ENCODE measurements at regions not wholly inside any gene's neighbourhood (a gene's known extent, or its start where the extent isn't known, plus 50 kb on each side); places are given as distances from the start of the nearest gene placed in this dataset.

GRCh38 chr13:29947839-29948238 is 97.4 kb upstream of the UBL3 start (continued):
- TF ChIP-seq, protein P1, sequence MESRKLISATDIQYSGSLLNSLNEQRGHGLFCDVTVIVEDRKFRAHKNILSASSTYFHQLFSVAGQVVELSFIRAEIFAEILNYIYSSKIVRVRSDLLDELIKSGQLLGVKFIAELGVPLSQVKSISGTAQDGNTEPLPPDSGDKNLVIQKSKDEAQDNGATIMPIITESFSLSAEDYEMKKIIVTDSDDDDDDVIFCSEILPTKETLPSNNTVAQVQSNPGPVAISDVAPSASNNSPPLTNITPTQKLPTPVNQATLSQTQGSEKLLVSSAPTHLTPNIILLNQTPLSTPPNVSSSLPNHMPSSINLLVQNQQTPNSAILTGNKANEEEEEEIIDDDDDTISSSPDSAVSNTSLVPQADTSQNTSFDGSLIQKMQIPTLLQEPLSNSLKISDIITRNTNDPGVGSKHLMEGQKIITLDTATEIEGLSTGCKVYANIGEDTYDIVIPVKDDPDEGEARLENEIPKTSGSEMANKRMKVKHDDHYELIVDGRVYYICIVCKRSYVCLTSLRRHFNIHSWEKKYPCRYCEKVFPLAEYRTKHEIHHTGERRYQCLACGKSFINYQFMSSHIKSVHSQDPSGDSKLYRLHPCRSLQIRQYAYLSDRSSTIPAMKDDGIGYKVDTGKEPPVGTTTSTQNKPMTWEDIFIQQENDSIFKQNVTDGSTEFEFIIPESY (IDR thresholded peaks at IDR 0.05) = no peak
- no peak for TF ChIP-seq NR2F2 (IDR thresholded peaks at IDR 0.05)
- no peak for TF ChIP-seq JUND (IDR thresholded peaks at IDR 0.05)

GRCh38 chr13:29946093-29946492 is 95.7 kb upstream of the UBL3 start:
- WGBS = 78% methylated on average over 6 of the region's 6 CpGs
- H3K9me3 ChIP-seq (ENCODE audit: control insufficient read depth in 4 of 4, low read length in 3 of 4) = no peaks in the 10 kb centered on the region

GRCh38 chr13:29943686-29944085 is 93.3 kb upstream of the UBL3 start:
- no peaks in the 10 kb centered on the region for H3K36me3 ChIP-seq (ENCODE audit: control insufficient read depth in 4 of 4, insufficient read depth in 3 of 4, low read depth in 1 of 4, low read length in 3 of 4)
- no peak overlapping the region for H3K4me3 ChIP-seq (ENCODE audit: low read depth in 1 of 3, low read length in 3 of 3)
- WGBS = 88% methylated on average over 8 of the region's 8 CpGs
- no peak overlapping the region for H3K27ac ChIP-seq (ENCODE audit: low read depth in 1 of 2, low read length in 2 of 2)
- H3K4me1 ChIP-seq (ENCODE audit: control insufficient read depth in 4 of 4, insufficient read depth in 4 of 4, low read length in 3 of 4) = no peaks in the 10 kb centered on the region
- no peak for DNase-seq (ENCODE audit: low spot score)
- no peak overlapping the region for H3K9ac ChIP-seq (ENCODE audit: low read depth in 1 of 2, low read length in 2 of 2)
- no peaks in the 10 kb centered on the region for H3K27me3 ChIP-seq (ENCODE audit: control insufficient read depth in 4 of 4, insufficient read depth in 4 of 4, low read length in 3 of 4)
- TF ChIP-seq FOXA1 (IDR thresholded peaks at IDR 0.05) (no peak), CTCF (IDR thresholded peaks at IDR 0.05; ENCODE audit: low read depth, low read length, missing input control) (no peak), YY1 (IDR thresholded peaks at IDR 0.05) (no peak), SP1 (IDR thresholded peaks at IDR 0.05) (no peak), NR2F2 (IDR thresholded peaks at IDR 0.05) (no peak), RXRA (IDR thresholded peaks at IDR 0.05) (no peak), RAD21 (IDR thresholded peaks at IDR 0.05) (no peak)
- H3K9me3 ChIP-seq (ENCODE audit: control insufficient read depth in 4 of 4, low read length in 3 of 4) = no peaks in the 10 kb centered on the region

More at GRCh38 chr13:29946093-29946492, 95.7 kb upstream of the UBL3 start:
- TF ChIP-seq SP1 (IDR thresholded peaks at IDR 0.05) (no peak), CTCF (IDR thresholded peaks at IDR 0.05; ENCODE audit: low read depth, low read length, missing input control) (no peak), NR2F2 (IDR thresholded peaks at IDR 0.05) (peak; percentile 16), RXRA (IDR thresholded peaks at IDR 0.05) (no peak)
- H3K4me3 ChIP-seq (ENCODE audit: low read depth in 1 of 3, low read length in 3 of 3) = no peak overlapping the region
- H3K27me3 ChIP-seq (ENCODE audit: control insufficient read depth in 4 of 4, insufficient read depth in 4 of 4, low read length in 3 of 4) = no peaks in the 10 kb centered on the region
- H3K27ac ChIP-seq (ENCODE audit: low read depth in 1 of 2, low read length in 2 of 2) = no peak overlapping the region
- H3K36me3 ChIP-seq (ENCODE audit: control insufficient read depth in 4 of 4, insufficient read depth in 3 of 4, low read depth in 1 of 4, low read length in 3 of 4) = no peaks in the 10 kb centered on the region
- DNase-seq (ENCODE audit: low spot score) = no peak
- no peak overlapping the region for H3K9ac ChIP-seq (ENCODE audit: low read depth in 1 of 2, low read length in 2 of 2)
- H3K4me1 ChIP-seq (ENCODE audit: control insufficient read depth in 4 of 4, insufficient read depth in 4 of 4, low read length in 3 of 4) = no peaks in the 10 kb centered on the region

DNA sequence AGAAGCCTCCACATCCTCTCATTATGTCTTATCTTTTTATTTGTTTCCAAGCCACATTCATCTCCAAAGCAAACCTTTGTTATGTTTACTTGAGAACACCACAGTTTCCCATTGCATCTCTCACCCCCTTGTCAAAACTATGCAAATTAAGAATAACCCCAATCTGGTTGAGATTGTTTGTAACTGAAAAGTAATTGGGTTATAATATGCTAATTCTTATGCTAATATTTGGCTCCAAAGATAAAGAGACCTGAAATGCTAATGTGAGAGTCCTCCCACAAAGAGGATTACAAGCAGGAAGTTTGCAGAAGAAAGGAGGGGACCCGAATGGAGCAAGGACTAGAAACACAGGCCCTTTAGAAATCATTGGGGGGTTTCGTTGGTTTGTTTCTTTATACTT is 92.9 kb upstream of the UBL3 start:
- no peaks in the 10 kb centered on the region for H3K4me1 ChIP-seq (ENCODE audit: control insufficient read depth in 4 of 4, insufficient read depth in 4 of 4, low read length in 3 of 4)
- H3K9ac ChIP-seq (ENCODE audit: low read depth in 1 of 2, low read length in 2 of 2) = no peak overlapping the region
- no peak overlapping the region for H3K4me3 ChIP-seq (ENCODE audit: low read depth in 1 of 3, low read length in 3 of 3)
- no peaks in the 10 kb centered on the region for H3K9me3 ChIP-seq (ENCODE audit: control insufficient read depth in 4 of 4, low read length in 3 of 4)
- H3K27me3 ChIP-seq (ENCODE audit: control insufficient read depth in 4 of 4, insufficient read depth in 4 of 4, low read length in 3 of 4) = no peaks in the 10 kb centered on the region
- 87% methylated on average over 2 of the region's 2 CpGs for WGBS
- H3K36me3 ChIP-seq (ENCODE audit: control insufficient read depth in 4 of 4, insufficient read depth in 3 of 4, low read depth in 1 of 4, low read length in 3 of 4) = no peaks in the 10 kb centered on the region
- no peak for TF ChIP-seq RAD21 (IDR thresholded peaks at IDR 0.05)
- no peak for TF ChIP-seq CTCF (IDR thresholded peaks at IDR 0.05; ENCODE audit: low read depth, low read length, missing input control)
- no peak for DNase-seq (ENCODE audit: low spot score)
- H3K27ac ChIP-seq (ENCODE audit: low read depth in 1 of 2, low read length in 2 of 2) = no peak overlapping the region

Data from liver (tissue), 8 donors.